Omental fat pad (tissue), 3 donors: ENCODE measurements at regions not wholly inside any gene's neighbourhood (a gene's known extent, or its start where the extent isn't known, plus 50 kb on each side); places are given as distances from the start of the nearest gene placed in this dataset.
"Not testable (repeated sequence)": the region's sequence is repeated elsewhere in the genome, so short reads cannot be mapped to it uniquely, and the experiment has no call there.

Experiments
- ATAC-seq: fragments of 150-250 bp; one replicate; pipeline ENCODE4 v1.9.1; 2016; ENCODE audit warnings: mild to moderate bottlenecking, moderate library complexity; ENCODE audit not compliant: low FRiP score
- DNase-seq: peaks from one replicate; pipeline ENCODE4 v3.0.0-alpha.2; 2019; ENCODE audit warnings: low spot score
- TF ChIP-seq, protein P1 (sequence below), 3 donors: fragments of 450-650 bp; IDR thresholded peaks; one replicate each; pipeline ENCODE4 v1.5.1; 2016 to 2017; ENCODE audit warnings: antibody characterized with exemption in 3 of 3, mild to moderate bottlenecking in 3 of 3, moderate library complexity in 2 of 3

DNA sequence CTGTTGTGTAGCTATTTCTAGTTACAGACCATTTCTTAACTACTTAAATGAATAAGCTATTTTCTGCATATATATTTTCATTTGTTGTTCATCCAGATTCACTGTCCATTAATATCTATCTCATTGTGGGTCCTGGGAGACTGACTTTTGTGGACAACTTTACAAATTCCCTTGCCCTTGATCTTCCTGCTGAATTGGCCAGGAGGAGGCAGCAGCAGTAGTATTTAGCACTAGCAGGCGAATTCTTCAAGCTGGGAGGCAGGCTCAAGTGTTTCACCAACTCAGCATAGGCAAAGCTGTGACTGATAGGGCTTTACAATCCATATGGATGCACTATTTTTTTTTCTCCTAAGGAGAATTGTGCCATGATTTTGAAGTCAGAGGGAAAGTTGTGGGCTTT lies 461.0 kb upstream of the NRG3 start:
- ATAC-seq (no peak), DNase-seq (no peak)
- TF ChIP-seq, protein P1, sequence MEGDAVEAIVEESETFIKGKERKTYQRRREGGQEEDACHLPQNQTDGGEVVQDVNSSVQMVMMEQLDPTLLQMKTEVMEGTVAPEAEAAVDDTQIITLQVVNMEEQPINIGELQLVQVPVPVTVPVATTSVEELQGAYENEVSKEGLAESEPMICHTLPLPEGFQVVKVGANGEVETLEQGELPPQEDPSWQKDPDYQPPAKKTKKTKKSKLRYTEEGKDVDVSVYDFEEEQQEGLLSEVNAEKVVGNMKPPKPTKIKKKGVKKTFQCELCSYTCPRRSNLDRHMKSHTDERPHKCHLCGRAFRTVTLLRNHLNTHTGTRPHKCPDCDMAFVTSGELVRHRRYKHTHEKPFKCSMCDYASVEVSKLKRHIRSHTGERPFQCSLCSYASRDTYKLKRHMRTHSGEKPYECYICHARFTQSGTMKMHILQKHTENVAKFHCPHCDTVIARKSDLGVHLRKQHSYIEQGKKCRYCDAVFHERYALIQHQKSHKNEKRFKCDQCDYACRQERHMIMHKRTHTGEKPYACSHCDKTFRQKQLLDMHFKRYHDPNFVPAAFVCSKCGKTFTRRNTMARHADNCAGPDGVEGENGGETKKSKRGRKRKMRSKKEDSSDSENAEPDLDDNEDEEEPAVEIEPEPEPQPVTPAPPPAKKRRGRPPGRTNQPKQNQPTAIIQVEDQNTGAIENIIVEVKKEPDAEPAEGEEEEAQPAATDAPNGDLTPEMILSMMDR (IDR thresholded peaks at IDR 0.05) = no peak

DNA sequence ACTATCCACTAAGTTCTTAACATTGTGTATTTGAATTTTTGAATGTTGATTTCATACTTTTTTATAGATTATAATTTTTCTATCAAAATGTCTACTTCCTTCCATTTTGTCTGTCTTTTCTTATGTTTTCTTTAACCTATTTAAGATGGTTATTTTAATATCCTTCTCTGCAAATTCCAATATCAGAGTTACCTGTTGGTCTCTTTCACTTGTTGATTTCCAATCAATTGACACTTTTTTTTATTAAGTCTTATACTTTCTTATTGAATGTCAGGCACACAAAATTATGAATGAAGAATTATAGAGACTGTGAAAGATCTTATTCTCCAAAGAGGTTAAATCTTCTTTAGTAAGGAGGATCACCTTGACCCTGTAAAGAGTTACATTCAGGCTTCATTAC lies 448.3 kb upstream of the NRG3 start:
- TF ChIP-seq, protein P1 (IDR thresholded peaks at IDR 0.05) = no peak
- ATAC-seq (no peak), DNase-seq (no peak)

DNA sequence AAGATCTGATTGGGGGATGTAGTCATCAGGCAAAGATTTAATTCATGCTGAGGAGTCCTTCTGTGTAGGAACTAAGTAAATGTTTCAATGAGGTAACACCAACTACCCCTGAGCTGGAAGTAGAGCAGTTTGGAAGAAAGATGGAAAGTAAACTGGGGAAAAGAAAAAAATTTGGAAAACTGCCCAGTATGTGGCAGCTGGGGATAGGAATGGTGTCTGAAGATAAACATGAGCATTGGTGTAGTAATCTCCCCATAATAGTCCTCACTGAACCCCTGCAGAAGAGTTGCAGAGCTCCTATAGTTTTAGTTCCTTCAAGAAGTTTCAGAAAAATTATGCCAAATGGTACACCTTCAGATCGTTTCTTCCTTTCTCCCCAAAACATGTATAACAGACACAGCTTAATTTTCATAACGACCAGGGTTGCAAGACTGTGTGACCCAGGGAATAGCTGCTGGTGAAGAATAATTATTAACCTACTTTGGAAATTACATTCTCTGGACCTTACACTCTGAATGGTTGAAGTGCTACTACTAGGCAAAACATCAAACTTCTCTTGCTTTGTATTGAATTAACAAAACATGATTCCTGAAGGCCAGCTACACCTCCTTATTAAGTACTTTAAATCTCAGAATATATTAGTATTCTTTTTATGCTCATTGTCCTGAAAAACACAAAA lies 446.4 kb upstream of the NRG3 start:
- TF ChIP-seq, protein P1 (IDR thresholded peaks at IDR 0.05) = no peak
- DNase-seq (no peak), ATAC-seq (no peak)

DNA sequence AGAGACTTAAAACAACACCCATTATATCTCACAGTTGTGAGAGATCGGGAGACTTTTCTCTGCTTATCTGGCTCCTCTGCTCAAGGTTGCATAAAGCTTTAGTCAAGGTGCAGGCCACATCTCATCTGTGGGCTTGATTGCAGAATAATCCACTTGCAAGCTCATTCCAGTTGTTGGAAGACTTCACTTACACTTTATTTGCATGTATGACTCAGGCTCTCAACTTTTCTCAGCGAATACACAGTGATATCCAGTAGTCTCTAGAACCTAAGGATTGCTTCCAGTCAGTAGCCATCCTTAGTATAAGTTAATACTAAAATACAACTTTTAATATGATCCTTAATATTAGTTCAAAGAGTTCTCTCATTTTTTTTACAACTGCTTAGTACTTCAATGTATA lies 435.5 kb upstream of the NRG3 start:
- ATAC-seq = no peak
- TF ChIP-seq, protein P1 (IDR thresholded peaks at IDR 0.05) = no peak
- no peak for DNase-seq

DNA sequence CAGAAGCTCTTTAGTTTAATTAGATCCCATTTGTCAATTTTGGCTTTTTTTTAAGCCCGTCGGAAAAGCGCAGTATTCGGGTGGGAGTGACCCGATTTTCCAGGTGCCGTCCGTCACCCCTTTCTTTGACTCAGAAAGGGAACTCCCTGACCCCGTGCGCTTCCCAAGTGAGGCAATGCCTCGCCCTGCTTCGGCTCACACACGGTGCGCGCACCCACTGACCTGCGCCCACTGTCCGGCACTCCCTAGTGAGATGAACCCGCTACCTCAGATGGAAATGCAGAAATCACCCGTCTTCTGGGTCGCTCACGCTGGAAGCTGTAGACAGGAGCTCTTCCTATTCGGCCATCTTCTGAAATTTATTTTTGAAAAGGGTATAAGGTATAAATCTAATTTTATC lies 433.4 kb upstream of the NRG3 start:
- not testable (repeated sequence) for DNase-seq, ATAC-seq

DNA sequence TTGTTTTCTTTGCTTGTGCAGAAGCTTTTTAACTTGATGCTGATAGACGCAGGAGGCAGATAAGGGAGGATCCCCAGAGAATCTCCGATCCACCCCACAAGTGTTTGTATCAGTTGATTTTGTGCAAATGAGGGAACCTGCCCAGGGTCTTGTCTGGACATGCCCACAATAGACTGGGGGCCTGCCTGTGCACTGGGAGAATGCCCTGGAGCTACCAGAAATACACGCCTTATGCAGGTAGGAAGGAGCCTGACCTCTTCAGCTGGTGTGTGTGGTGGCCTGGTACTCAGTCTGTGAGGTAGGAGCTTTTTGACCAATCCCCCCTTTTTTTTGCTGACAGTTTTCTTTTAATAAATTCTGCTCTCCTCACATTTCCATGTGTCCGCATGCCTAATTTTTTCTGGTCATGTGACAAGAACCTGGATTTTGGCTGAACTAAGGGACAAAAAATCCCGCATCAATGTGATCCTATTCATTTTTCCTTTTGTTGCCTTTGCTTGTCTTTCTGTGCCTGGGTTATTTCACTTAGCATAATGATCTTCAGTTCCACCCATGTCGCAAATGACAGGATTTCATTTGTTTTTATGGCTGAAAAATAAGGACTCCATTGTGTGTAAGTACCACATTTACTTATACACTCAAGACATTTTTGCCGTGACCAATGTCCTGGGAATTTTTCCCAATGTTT lies 430.6 kb upstream of the NRG3 start:
- TF ChIP-seq, protein P1 (IDR thresholded peaks at IDR 0.05) = no peak
- no peak for DNase-seq
- ATAC-seq = no peak

DNA sequence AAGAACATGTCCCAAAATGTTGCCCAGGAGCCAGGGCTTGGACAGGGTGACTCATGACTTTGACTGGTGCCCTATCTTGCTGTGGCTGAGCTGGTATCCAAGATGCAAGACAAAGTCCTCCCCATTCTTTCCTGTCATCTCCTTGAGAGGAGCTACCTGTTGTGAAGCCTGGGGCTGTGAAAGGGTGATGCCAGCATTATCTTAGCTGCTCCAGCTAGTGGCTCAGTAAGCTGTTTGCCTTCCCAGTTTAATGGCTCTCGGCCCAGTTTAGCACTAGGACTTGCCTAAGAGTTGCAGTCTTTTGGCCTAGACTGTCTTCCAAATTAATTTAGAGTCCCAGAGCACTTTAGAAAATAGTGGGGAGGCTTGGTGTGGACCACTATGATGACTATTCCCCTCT lies 424.3 kb upstream of the NRG3 start:
- DNase-seq = no peak
- no peak for ATAC-seq
- TF ChIP-seq, protein P1 (IDR thresholded peaks at IDR 0.05) = no peak
